Fibroblast of peridontal ligament (primary cell): ENCODE measurements at regions not wholly inside any gene's neighbourhood (a gene's known extent, or its start where the extent isn't known, plus 50 kb on each side); places are given as distances from the start of the nearest gene placed in this dataset.

Source experiments
- DNase-seq: peaks from one replicate; pipeline ENCODE4 v3.0.0-alpha.2; 2010; ENCODE audit errors: extremely low read depth

GRCh38 chr4:164488114-164488513, 265.8 kb upstream of the SMIM31 start:
- DNase-seq = no peak

- DNase-seq = no peak
Measured at GRCh38 chr4:164501074-164501473, 252.9 kb upstream of the SMIM31 start.

GRCh38 chr4:164503874-164504273, 250.1 kb upstream of the SMIM31 start:
- DNase-seq = no peak

- no peak for DNase-seq
Measured at GRCh38 chr4:164508097-164508496, 245.8 kb upstream of the SMIM31 start.

- DNase-seq = no peak
Measured at GRCh38 chr4:164508771-164509170, 245.2 kb upstream of the SMIM31 start.

- DNase-seq = no peak
Measured at GRCh38 chr4:164509951-164510350, 244.0 kb upstream of the SMIM31 start.

- DNase-seq = no peak
Measured at GRCh38 chr4:164512124-164512523, 241.8 kb upstream of the SMIM31 start.

GRCh38 chr4:164514765-164515164, 239.2 kb upstream of the SMIM31 start:
- DNase-seq = no peak

- no peak for DNase-seq
Measured at GRCh38 chr4:164524789-164525188, 229.1 kb upstream of the SMIM31 start.

GRCh38 chr4:164526933-164527583, 226.9 kb upstream of the SMIM31 start:
- DNase-seq = no peak

- no peak for DNase-seq
Measured at GRCh38 chr4:164529058-164529457, 224.9 kb upstream of the SMIM31 start.

- DNase-seq = no peak
Measured at GRCh38 chr4:164529486-164529885, 224.4 kb upstream of the SMIM31 start.

- DNase-seq = no peak
Measured at GRCh38 chr4:164531336-164531735, 222.6 kb upstream of the SMIM31 start.

GRCh38 chr4:164536814-164537213, 217.1 kb upstream of the SMIM31 start:
- DNase-seq = no peak

- no peak for DNase-seq
Measured at GRCh38 chr4:164538097-164538496, 215.8 kb upstream of the SMIM31 start.

GRCh38 chr4:164540987-164541386, 212.9 kb upstream of the SMIM31 start:
- no peak for DNase-seq

GRCh38 chr4:164542431-164542830, 211.5 kb upstream of the SMIM31 start:
- DNase-seq = no peak

- no peak for DNase-seq
Measured at GRCh38 chr4:164550989-164551712, 202.8 kb upstream of the SMIM31 start.

GRCh38 chr4:164551713-164552040, 202.3 kb upstream of the SMIM31 start:
- no peak for DNase-seq

GRCh38 chr4:164571593-164572390, 182.1 kb upstream of the SMIM31 start:
- no peak for DNase-seq

- DNase-seq = no peak
Measured at GRCh38 chr4:164572877-164573279, 181.1 kb upstream of the SMIM31 start.

- DNase-seq = no peak
Measured at GRCh38 chr4:164575861-164576260, 178.1 kb upstream of the SMIM31 start.
